HG02610 (cell line): ENCODE measurements at regions not wholly inside any gene's neighbourhood (a gene's known extent, or its start where the extent isn't known, plus 50 kb on each side); places are given as distances from the start of the nearest gene placed in this dataset.

Source experiments
- ATAC-seq: cut with Tn5 transposase; IDR thresholded peaks from one replicate; pipeline ENCODE4 v1.9.1; 2021; ENCODE audit warnings: mild to moderate bottlenecking, moderate library complexity; ENCODE audit not compliant: unreplicated experiment

DNA sequence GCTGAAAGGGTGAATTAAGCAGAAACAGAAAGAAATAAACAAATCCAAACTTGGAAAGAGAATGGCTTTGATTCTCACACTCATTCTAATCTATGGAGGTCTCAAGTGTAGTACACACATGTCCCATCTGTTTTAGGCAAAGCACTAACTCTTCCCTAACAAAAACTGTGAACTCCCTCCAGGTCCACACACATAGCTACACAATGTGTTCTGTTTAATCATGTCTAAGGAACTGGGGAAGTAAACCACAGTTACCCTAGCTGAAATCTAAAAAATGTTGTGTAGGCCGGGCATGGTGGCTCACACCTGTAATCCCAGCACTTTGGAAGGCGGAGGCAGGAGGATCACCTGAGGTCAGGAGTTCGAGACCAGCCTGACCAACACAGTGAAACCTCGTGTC lies 118.7 kb upstream of the FST start:
- no peak for ATAC-seq

DNA sequence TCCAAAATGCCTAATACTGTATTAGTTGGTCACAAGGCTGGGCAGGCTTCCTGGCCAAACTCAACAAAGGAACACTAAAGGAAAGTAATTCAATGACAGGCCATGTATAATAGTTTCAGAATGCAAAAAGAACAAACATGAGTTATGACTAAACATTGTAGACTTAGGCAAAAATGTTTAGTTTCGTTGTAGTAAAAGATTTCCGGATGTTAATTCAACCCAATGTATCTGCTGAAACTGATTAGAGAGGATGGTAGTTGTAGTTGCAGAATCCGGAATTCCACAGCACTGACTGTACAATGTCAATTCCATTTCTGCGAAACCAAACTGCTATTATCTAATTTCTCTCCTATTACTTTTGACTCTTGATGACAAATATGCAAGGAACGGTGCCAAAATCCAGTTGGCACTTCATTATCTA lies 117.9 kb upstream of the FST start:
- ATAC-seq: no peak

- ATAC-seq: no peak
Observed at GRCh38 chr5:53364061-53364460, 116.4 kb upstream of the FST start.

DNA sequence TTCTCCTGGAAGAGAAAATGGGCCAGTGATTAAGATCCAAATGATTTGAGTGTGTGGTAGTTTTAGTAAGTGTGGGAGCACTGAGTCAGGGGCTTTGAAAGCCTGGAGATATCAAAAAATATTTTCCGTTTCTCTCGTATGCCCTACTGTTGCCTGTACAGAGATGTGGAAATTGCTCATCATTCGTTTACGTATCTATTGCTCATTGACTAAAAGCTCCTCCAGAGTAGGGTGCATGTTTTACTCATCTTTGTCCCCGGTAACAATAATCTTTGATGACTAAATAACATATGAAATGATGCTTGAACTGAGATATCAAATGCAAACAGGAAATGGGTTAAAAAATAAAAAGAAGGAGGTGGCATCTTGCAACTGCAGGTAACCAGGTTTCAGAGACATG lies 114.2 kb upstream of the FST start:
- no peak for ATAC-seq

DNA sequence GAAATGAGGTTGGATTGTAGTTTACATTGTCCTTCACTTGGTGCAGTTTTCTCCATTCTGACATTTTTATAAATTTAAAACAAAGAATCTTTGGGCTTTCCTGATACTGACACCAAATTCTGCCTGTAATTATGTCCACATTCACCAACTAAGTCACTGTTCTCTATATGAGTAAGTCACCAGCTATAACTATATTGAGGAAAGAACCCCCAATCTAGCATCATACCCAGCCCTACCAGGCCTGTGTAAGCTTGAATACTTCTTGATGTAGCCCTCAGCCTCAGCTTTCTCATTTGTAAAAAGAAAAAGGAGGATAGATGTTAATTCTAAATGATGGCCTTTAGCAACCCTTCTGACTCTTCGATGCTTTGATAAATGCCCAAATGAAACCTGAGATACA lies 112.7 kb upstream of the FST start:
- ATAC-seq: no peak

DNA sequence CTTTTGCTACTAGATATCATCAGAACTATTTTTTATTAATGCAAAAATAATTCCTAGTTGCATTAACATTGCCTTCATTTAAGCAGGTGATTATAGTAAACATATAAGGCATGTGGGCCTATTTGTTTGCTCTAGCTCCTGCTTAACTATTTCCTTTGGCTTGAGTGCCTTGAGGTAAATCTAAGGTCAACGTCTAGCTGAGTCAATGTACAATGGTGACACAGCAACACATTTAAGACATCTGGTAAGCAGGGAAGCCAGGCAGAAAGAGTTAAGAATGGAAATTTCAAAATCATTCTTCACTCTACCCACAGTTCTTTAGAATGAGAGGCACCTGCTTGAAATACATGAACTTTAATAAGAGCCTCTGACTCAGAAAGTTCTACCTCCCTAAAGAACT lies 111.9 kb upstream of the FST start:
- ATAC-seq: no peak

GRCh38 chr5:53368966-53369605 lies 111.3 kb upstream of the FST start:
- ATAC-seq: no peak

DNA sequence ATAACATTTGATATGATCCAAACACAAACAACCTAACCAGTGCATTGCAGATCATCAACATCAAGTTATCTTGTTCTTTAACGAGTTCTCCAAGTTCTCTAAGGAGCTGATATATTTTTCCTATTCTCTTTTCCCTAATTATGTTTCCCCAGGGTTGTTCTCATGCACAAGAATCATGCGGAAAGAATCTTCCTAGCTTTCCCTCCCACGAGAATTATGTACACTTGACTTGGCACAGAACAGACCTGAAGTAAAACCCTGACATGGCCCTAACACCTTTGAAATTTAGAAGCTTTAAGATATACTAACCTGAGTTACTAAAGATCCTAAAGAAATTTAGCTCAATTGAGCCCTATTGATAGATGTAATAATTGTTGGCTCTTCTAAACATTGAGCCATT lies 110.7 kb upstream of the FST start:
- ATAC-seq: no peak

DNA sequence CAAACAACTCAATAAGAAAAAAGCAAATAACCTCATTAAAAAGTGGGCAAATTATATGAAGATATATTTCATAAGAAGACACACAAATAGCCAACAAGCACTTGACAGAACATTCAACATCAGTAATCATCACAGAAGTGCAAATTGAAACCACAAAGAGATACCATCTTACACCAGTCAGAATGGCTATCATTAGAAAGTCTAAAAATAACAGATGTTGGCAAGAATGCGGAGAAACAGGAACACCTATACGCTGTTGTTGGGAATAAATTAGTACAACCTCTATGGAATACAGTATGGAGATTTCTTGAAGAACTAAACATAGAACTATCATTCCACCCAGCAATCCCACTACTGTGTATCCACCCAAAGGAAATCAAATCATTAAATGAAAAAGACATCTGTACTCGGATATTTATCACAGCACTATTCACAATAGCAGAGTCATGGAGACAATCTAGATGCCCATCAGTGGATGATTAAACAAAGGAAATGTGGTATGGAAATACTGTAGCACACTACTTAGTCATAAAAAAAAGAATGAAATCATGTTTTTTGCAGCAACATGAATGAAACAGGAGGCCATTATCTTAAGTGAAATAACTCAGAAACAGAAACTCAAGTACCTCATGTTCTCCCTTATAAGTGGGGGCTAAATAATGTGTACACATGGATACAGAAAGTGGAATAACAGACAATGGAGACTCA lies 106.8 kb upstream of the FST start:
- ATAC-seq: no peak

GRCh38 chr5:53376853-53377252 lies 103.6 kb upstream of the FST start:
- ATAC-seq: no peak

GRCh38 chr5:53378190-53378589 lies 102.2 kb upstream of the FST start:
- no peak for ATAC-seq

- ATAC-seq: no peak
Observed at GRCh38 chr5:53378590-53379247, 101.7 kb upstream of the FST start.

- ATAC-seq: no peak
Observed at GRCh38 chr5:53386341-53386740, 94.1 kb upstream of the FST start.

- no peak for ATAC-seq
Observed at GRCh38 chr5:53389093-53389492, 91.3 kb upstream of the FST start.

DNA sequence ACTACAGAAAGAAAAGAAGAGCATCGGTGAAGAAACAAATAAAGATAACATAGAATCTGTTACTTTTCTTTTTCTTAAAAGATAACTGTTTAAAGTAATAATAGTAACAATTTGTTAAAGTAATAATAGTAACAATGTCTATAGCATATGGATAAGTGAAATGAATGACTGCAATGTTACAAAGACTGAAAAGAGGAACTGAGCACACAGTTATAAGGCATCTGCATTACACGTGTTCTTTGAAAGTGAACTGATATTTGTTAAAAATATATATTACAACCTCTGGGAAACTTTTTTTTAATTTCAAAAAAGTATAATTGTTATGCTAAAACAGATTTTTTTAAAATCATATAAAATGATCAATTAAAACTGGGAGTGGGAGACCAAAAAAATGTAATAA lies 88.4 kb upstream of the FST start:
- ATAC-seq: no peak

- no peak for ATAC-seq
Observed at GRCh38 chr5:53394808-53395207, 85.6 kb upstream of the FST start.

DNA sequence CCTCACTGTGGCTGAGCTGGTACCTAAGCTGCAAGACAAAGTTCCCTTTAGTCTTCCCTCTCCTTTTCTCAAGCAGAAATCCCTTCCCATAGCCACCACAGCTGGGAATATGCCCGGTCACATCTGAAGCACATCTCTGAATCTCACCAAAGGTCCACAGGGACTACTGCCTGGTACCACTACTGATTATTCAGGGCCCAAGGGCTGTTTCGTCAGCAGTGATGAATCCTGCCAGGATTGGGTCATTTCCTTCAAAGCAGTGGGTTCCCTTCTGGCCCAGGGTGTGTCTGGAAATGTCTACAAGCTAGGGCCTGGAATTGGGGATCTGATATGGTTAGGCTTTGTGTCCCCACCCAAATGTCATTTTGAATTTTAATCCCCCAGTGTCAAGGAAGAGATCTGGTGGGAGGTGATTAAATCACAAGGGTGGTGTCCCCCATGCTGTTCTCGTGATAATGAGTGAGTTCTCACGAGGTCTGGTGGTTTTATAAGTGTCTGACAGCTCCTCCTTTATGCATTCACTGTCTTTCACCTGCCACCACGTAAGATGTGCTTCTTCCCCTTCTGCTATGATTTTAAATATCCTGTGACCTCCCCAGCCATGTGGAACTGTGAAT lies 83.2 kb upstream of the FST start:
- no peak for ATAC-seq

DNA sequence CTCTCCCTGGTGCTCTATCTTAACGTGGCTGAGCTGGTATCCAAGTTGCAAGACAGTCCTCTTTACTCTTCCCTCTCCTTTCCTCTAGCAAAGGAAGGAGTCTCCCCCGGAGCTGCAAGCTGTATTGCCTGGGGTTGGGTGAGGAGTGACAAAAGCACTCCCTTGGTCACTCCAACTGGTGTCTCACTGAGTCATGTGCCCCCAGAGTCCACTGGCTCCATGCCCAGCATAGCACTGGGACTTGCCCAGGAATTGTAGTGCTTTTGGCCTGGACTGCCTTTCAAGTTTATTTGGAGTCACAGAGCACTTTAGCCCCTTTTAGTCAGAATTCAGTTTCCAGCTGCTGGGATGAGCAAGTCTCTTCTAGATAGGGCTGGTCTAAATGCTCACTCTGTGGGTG lies 82.6 kb upstream of the FST start:
- no peak for ATAC-seq

- ATAC-seq: no peak
Observed at GRCh38 chr5:53399926-53400697, 80.3 kb upstream of the FST start.

DNA sequence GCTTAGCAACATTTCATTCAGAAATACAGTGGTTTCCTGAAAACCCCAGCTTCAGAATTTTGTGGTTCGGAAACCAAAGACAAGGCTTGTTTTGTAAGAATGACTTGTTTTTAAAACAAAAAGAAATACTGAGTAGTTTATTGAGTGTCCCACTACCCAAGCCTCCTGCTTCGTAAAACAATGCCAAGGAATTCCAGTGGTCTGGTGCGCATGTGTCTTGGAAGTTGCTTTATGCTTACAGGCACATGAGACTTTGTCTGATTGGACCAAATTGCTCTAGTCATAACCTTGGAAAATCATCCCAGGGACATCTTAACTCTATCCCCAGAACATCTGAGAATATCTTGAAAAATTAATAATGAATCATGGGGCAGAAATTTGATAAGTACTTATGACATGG lies 77.1 kb upstream of the FST start:
- no peak for ATAC-seq

GRCh38 chr5:53403758-53404157 lies 76.7 kb upstream of the FST start:
- ATAC-seq: no peak
